Testis (tissue), 2 donors: ENCODE measurements at regions not wholly inside any gene's neighbourhood (a gene's known extent, or its start where the extent isn't known, plus 50 kb on each side); places are given as distances from the start of the nearest gene placed in this dataset.
A peak's percentile ranks its signal among the peaks of the same experiment; 100 is the strongest.
"Not testable (repeated sequence)": the region's sequence is repeated elsewhere in the genome, so short reads cannot be mapped to it uniquely, and the experiment has no call there.

Source experiments
- DNase-seq: peaks from one replicate; pipeline ENCODE4 v3.0.0-alpha.2; 2019
- H3K27ac ChIP-seq, 2 donors: fragments of 200-600 bp; sonication (generic); one replicate each; pipeline ENCODE4 v1.5.1; 2019
- H3K27me3 ChIP-seq: fragments of 200-600 bp; sonication (generic); one replicate; pipeline ENCODE4 v1.5.1; 2019
- H3K36me3 ChIP-seq: fragments of 200-600 bp; sonication (generic); one replicate; pipeline ENCODE4 v1.5.1; 2017; ENCODE audit warnings: low read depth; ENCODE audit errors: missing control alignments
- H3K4me1 ChIP-seq: fragments of 200-600 bp; sonication (generic); one replicate; pipeline ENCODE4 v1.5.1; 2019
- H3K4me3 ChIP-seq, 2 donors: fragments of 200-600 bp; sonication (generic); one replicate each; pipeline ENCODE4 v1.5.1; 2017 to 2019
- H3K9me3 ChIP-seq: fragments of 200-600 bp; sonication (generic); one replicate; pipeline ENCODE4 v1.5.1; 2017
- CTCF ChIP-seq, 3 experiments: fragments of 450-650 bp in 2 of 3; fragments of 200-600 bp in 1 of 3; sonication (generic) in 1 of 3; IDR thresholded peaks; one replicate each; pipeline ENCODE4 v1.5.1; 2016 to 2019; ENCODE audit warnings: antibody characterized with exemption in 3 of 3, mild to moderate bottlenecking in 2 of 3, moderate library complexity in 1 of 3
- POLR2A ChIP-seq: fragments of 450-650 bp; IDR thresholded peaks from one replicate; pipeline ENCODE4 v1.6.1; 2017; ENCODE audit warnings: antibody characterized with exemption, mild to moderate bottlenecking, moderate library complexity
- whole genome bisulfite sequencing, 2 donors: methylation state at CpG; one replicate each; pipeline ENCODE4 v1.1.5; 2018; 5-methylcytosine and 5-hydroxymethylcytosine counted together
- intact Hi-C: fragments of 100-400 bp; cut with DNase I; formaldehyde crosslinking; loops from one replicate; pipeline ENCODE4 v1.15.1; 2023; ENCODE audit warnings: low total_unique reads

- DNase-seq = no peak
- Histone ChIP-seq H3K27ac (peak overlapping the region in 1 of 2 donors; percentile 53), H3K9me3 (no peaks in the 10 kb centered on the region), H3K4me3 (no peak overlapping the region), H3K36me3 (no peaks in the 10 kb centered on the region), H3K27me3 (no peaks in the 10 kb centered on the region), H3K4me1 (peaks cover 5% of the 10 kb centered on the region)
- WGBS, 2 donors = 47 to 53% methylated on average over 3 of the region's 3 CpGs
- no peak for TF ChIP-seq CTCF (IDR thresholded peaks at IDR 0.05)
- TF ChIP-seq POLR2A = no peak
- intact Hi-C loops = no loop called here
Measured at GRCh38 chr12:105485921-105486320, 155.4 kb downstream of the C12orf75 start.

- Histone ChIP-seq H3K27ac (no peak overlapping the region), H3K4me1 (peaks cover 5% of the 10 kb centered on the region), H3K36me3 (no peaks in the 10 kb centered on the region), H3K4me3 (no peak overlapping the region), H3K9me3 (no peaks in the 10 kb centered on the region), H3K27me3 (no peaks in the 10 kb centered on the region)
- TF ChIP-seq POLR2A (no peak), CTCF (IDR thresholded peaks at IDR 0.05) (no peak)
- WGBS, 2 donors = 92 to 94% methylated on average over 6 of the region's 6 CpGs
- no peak for DNase-seq
- intact Hi-C loops = no loop called here
Measured at GRCh38 chr12:105487963-105488362, 157.5 kb downstream of the C12orf75 start.

GRCh38 chr12:105492591-105493545 lies 162.4 kb downstream of the C12orf75 start:
- no peak for DNase-seq
- no peaks in the 10 kb centered on the region for H3K36me3 ChIP-seq
- no peak overlapping the region for H3K4me3 ChIP-seq
- H3K27ac ChIP-seq = no peak overlapping the region
- intact Hi-C loops = no loop called here
- WGBS, 2 donors = 69 to 73% methylated on average over 12 of the region's 12 CpGs
- no peaks in the 10 kb centered on the region for H3K4me1 ChIP-seq
- no peak for TF ChIP-seq CTCF (IDR thresholded peaks at IDR 0.05)
- TF ChIP-seq POLR2A = no peak
- no peaks in the 10 kb centered on the region for H3K27me3 ChIP-seq
- H3K9me3 ChIP-seq = no peaks in the 10 kb centered on the region

GRCh38 chr12:105499205-105499604 lies 168.7 kb downstream of the C12orf75 start:
- 88 to 89% methylated on average over 2 of the region's 2 CpGs for WGBS, 2 donors
- Histone ChIP-seq H3K4me1 (no peaks in the 10 kb centered on the region), H3K36me3 (no peaks in the 10 kb centered on the region), H3K27me3 (no peaks in the 10 kb centered on the region), H3K4me3 (no peak overlapping the region), H3K27ac (no peak overlapping the region), H3K9me3 (no peaks in the 10 kb centered on the region)
- DNase-seq = no peak
- intact Hi-C loops = no loop called here
- no peak for TF ChIP-seq CTCF (IDR thresholded peaks at IDR 0.05)
- TF ChIP-seq POLR2A = no peak

- H3K27me3 ChIP-seq, H3K4me3 ChIP-seq, intact Hi-C loops, H3K4me1 ChIP-seq, H3K27ac ChIP-seq, H3K9me3 ChIP-seq, H3K36me3 ChIP-seq, DNase-seq: not testable (repeated sequence)
- 82 to 87% methylated on average over 10 to 12 of the region's 12 CpGs for WGBS, 2 donors
Measured at GRCh38 chr12:105500676-105501075, 170.2 kb downstream of the C12orf75 start.
